Heart left ventricle (tissue), 16 donors: ENCODE measurements at regions not wholly inside any gene's neighbourhood (a gene's known extent, or its start where the extent isn't known, plus 50 kb on each side); places are given as distances from the start of the nearest gene placed in this dataset.

Experiments
- ATAC-seq, 4 donors: fragments of 200-7000 bp; cut with Tn5 transposase; one replicate each; pipeline ENCODE4 v1.9.1; 2020 to 2022; ENCODE audit warnings: moderate library complexity in 4 of 4, mild to moderate bottlenecking in 3 of 4, moderate number of reproducible peaks in 1 of 4
- DNase-seq, 5 donors: peaks; one replicate each; pipeline ENCODE4 v3.0.0-alpha.2; 2020
- H3K27ac ChIP-seq, 12 donors: fragments of 200-600 bp; sonication (generic) in 4 of 12; one replicate each; pipeline versions ENCODE4 v1.5.0 to v1.8.0; 2016 to 2022; ENCODE audit warnings: mild to moderate bottlenecking in 2 of 12
- H3K27me3 ChIP-seq, 9 donors: fragments of 200-600 bp; sonication (generic) in 2 of 9; one replicate each; pipeline versions ENCODE4 v1.5.1 to v1.8.0; 2016 to 2022; ENCODE audit warnings: mild to moderate bottlenecking in 3 of 9
- H3K36me3 ChIP-seq, 9 donors: fragments of 200-600 bp; sonication (generic) in 2 of 9; one replicate each; pipeline versions ENCODE4 v1.5.0 to v1.8.0; 2018 to 2022; ENCODE audit warnings: mild to moderate bottlenecking in 2 of 9
- H3K4me1 ChIP-seq, 12 donors: fragments of 200-600 bp; sonication (generic) in 4 of 12; one replicate each; pipeline versions ENCODE4 v1.5.0 to v1.8.0; 2016 to 2022; ENCODE audit warnings: mild to moderate bottlenecking in 3 of 12
- H3K4me3 ChIP-seq, 12 donors: fragments of 200-600 bp; sonication (generic) in 4 of 12; one replicate each; pipeline versions ENCODE4 v1.5.0 to v1.8.0; 2017 to 2022; ENCODE audit warnings: mild to moderate bottlenecking in 9 of 12, moderate library complexity in 4 of 12
- H3K9me3 ChIP-seq, 12 donors: fragments of 200-600 bp; sonication (generic) in 4 of 12; one replicate each; pipeline versions ENCODE4 v1.5.0 to v1.8.0; 2016 to 2022; ENCODE audit warnings: mild to moderate bottlenecking in 1 of 12
- CTCF ChIP-seq, 12 donors: fragments of 200-600 bp; sonication (generic) in 4 of 12; IDR thresholded peaks; one replicate each; pipeline versions ENCODE4 v1.5.0 to v1.8.0; 2018 to 2022; ENCODE audit warnings: antibody characterized with exemption in 12 of 12, mild to moderate bottlenecking in 5 of 12
- POLR2A ChIP-seq, 2 donors: fragments of 450-650 bp; IDR thresholded peaks; one replicate each; pipeline ENCODE4 v1.6.1; 2017; ENCODE audit warnings: antibody characterized with exemption in 2 of 2, mild to moderate bottlenecking in 2 of 2, moderate library complexity in 2 of 2
- WGBS, 4 donors: extraction: QIAGEN DNeasy Blood & Tissue Kit in 2 of 4; methylation state at CpG; one replicate each; pipeline versions ENCODE4 v1.1.5 to v1.1.7; 2013 to 2018; 5-methylcytosine and 5-hydroxymethylcytosine counted together
- intact Hi-C, 10 donors: fragments of 100-400 bp; cut with DNase I; formaldehyde crosslinking; loops; one replicate each; pipeline versions ENCODE4 v1.11.1 to v1.14.2; 2022
- donor health status: ischemic (EF 13 %, LVEDD 7.1; RV severe dilation, severe dysfunction).
- donor health status: healthy with polysubstance abuse.
- donor health status: DM: no; HTN: yes; CAD: no.
- donor health status: DM: no; HTN: no; CAD: no.
- donor health status: ischemic (EF 25% LVEDD 6.9; RV normal size, moderate dysfunction).
- donor health status: ischemic (EF 25% LVEDD 5.7; RV mildly dilated, moderate dysfunction).
- donor health status: healthy.
- donor health status: DM: yes; HTN: yes; CAD: no.
- donor health status: ischemic (EF 35%, LVEDD 5.7; RV mildly dilated, moderate dysfunction).
- donor health status: nonischemic (EF 11% LVEDD 7.7; RV severe dilation, severe dysfunction).
- donor health status: DM: yes; HTN: yes; CAD: no.
- donor health status: PGD.
- donor health status: ischemic (EF 29% LVEDD 5.4; RV normal size, mild dysfunction).
- donor health status: nonischemic (EF 23%, LVEDD 6.1; RV moderate dilation, normal function).

- H3K36me3 ChIP-seq: no peaks in the 10 kb centered on the region
- H3K27ac ChIP-seq: no peak overlapping the region
- intact Hi-C loops: no loop called here
- no peaks in the 10 kb centered on the region for H3K27me3 ChIP-seq
- no peaks in the 10 kb centered on the region for H3K4me1 ChIP-seq
- TF ChIP-seq CTCF (IDR thresholded peaks at IDR 0.05): no peak
- TF ChIP-seq POLR2A (IDR thresholded peaks at IDR 0.05): no peak
- no peak for ATAC-seq
- no peak for DNase-seq
- 90 to 94% (median 92%) methylated on average over 2 of the region's 2 CpGs for WGBS, 4 donors
- H3K4me3 ChIP-seq: no peak overlapping the region
- peaks cover 0 to 7% (median 0%) of the 10 kb centered on the region in 12 donors for H3K9me3 ChIP-seq
Observed at GRCh38 chr13:105231579-105231978, 1303.9 kb downstream of the EFNB2 start.

- Histone ChIP-seq H3K27ac (no peak overlapping the region), H3K36me3 (no peaks in the 10 kb centered on the region), H3K9me3 (no peaks in the 10 kb centered on the region), H3K27me3 (no peaks in the 10 kb centered on the region), H3K4me1 (no peaks in the 10 kb centered on the region), H3K4me3 (no peak overlapping the region)
- intact Hi-C loops: no loop called here
- 76 to 89% (median 85%) methylated on average over 4 of the region's 4 CpGs for WGBS, 4 donors
- no peak for DNase-seq
- TF ChIP-seq POLR2A (IDR thresholded peaks at IDR 0.05) (no peak), CTCF (IDR thresholded peaks at IDR 0.05) (no peak)
- ATAC-seq: no peak
Observed at GRCh38 chr13:105220881-105221280, 1314.6 kb downstream of the EFNB2 start.

GRCh38 chr13:105220063-105220462 is 1315.4 kb downstream of the EFNB2 start:
- Histone ChIP-seq H3K27me3 (no peaks in the 10 kb centered on the region), H3K9me3 (no peaks in the 10 kb centered on the region), H3K27ac (no peak overlapping the region), H3K4me3 (no peak overlapping the region), H3K36me3 (no peaks in the 10 kb centered on the region), H3K4me1 (no peaks in the 10 kb centered on the region)
- 86 to 94% (median 89%) methylated on average over 8 of the region's 8 CpGs for WGBS, 4 donors
- ATAC-seq: no peak
- intact Hi-C loops: no loop called here
- DNase-seq: no peak
- TF ChIP-seq POLR2A (IDR thresholded peaks at IDR 0.05) (no peak), CTCF (IDR thresholded peaks at IDR 0.05) (no peak)

- no peak for ATAC-seq
- WGBS, 4 donors: 85 to 99% (median 96%) methylated on average over 1 of the region's 1 CpG
- intact Hi-C loops: no loop called here
Observed at GRCh38 chr13:105219651-105220050, 1315.8 kb downstream of the EFNB2 start.

More at GRCh38 chr13:105219651-105220050, 1315.8 kb downstream of the EFNB2 start:
- no peaks in the 10 kb centered on the region for H3K36me3 ChIP-seq
- no peak overlapping the region for H3K27ac ChIP-seq
- no peaks in the 10 kb centered on the region for H3K9me3 ChIP-seq
- no peak for DNase-seq
- TF ChIP-seq POLR2A (IDR thresholded peaks at IDR 0.05) (no peak), CTCF (IDR thresholded peaks at IDR 0.05) (no peak)
- no peaks in the 10 kb centered on the region for H3K4me1 ChIP-seq
- H3K4me3 ChIP-seq: no peak overlapping the region
- no peaks in the 10 kb centered on the region for H3K27me3 ChIP-seq
